Endometrial microvascular endothelial cells (primary cell): ENCODE measurements at regions not wholly inside any gene's neighbourhood (a gene's known extent, or its start where the extent isn't known, plus 50 kb on each side); places are given as distances from the start of the nearest gene placed in this dataset.

Experiments used
- in situ Hi-C: cut with HindIII; loops from 2 replicates; pipeline ENCODE4 v1.10.0; 2017; ENCODE audit warnings: low sequenced_read_pairs, low pct_unique_long_range_greater_than_20kb; ENCODE audit errors: inconsistent ontology term

DNA sequence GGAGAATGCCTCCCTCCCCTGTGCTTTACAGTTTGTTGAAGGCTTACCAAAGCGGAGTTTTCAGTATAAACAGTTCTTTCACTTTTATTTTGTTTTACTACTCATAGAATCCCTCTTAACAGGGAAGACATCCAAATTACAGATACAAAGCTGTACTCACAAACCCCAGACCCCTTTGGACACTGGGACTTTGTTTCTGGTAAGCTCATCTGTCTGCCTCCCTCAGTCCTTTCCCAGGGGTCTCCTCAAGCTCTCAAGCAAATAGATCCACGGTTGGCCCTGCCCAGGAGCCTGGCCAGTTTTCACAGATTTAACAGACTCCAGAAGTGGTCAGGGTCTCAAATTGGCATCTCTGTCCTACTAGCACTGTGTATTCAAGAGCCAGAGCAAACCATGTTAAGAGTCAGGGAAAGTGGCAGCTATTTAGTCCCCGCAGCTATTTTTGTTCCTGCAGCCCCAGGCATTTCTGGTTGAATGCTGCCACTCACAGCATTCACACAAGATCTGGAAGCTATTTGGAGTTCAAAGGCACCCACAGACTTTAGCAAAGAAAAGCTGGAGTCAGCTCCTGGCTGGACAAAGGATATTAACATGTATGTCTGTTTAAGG, 54.2 kb downstream of the TMEM100 start:
- in situ Hi-C loops: no loop called here

GRCh38 chr17:55666806-55667205, 55.9 kb downstream of the TMEM100 start:
- in situ Hi-C loops: no loop called here

DNA sequence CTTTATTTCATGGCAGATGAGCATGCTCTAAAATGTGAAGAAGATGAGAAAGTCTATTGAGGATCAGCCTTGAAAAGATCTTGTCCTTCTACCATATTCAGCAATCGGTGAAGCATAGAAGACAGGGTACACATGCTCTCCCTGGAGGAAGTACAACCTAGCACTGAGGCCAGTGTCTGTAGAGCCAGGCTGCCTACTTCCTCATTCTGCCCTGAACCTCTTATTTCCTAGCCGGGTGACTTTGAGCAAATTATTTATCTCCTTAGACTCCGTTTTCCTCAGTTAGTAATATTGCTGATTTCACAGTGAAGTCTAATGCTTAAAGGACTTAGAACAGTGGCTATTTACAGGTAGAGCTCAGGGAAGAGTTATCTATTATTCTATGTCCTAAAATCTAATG, 58.4 kb downstream of the TMEM100 start:
- in situ Hi-C loops: no loop called here

DNA sequence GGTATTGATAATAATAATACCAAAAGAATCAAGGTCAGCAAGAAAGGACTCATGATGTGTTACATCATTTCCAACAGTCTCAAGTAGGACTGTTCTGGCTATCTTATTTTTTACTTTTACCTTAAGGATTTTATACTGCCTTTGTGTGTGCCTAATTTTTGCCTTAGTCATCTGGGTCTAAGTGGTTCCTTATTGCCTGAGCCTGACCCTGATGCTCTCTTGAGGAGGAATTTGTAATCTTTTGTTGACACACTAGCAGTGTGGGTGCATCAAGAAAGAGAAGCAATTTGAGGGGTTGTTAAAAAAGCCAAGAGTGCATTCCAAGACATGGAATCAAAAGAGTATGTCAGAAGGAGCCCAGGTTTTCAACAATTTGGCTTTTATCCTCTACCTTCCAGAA, 59.3 kb downstream of the TMEM100 start:
- in situ Hi-C loops: no loop called here

DNA sequence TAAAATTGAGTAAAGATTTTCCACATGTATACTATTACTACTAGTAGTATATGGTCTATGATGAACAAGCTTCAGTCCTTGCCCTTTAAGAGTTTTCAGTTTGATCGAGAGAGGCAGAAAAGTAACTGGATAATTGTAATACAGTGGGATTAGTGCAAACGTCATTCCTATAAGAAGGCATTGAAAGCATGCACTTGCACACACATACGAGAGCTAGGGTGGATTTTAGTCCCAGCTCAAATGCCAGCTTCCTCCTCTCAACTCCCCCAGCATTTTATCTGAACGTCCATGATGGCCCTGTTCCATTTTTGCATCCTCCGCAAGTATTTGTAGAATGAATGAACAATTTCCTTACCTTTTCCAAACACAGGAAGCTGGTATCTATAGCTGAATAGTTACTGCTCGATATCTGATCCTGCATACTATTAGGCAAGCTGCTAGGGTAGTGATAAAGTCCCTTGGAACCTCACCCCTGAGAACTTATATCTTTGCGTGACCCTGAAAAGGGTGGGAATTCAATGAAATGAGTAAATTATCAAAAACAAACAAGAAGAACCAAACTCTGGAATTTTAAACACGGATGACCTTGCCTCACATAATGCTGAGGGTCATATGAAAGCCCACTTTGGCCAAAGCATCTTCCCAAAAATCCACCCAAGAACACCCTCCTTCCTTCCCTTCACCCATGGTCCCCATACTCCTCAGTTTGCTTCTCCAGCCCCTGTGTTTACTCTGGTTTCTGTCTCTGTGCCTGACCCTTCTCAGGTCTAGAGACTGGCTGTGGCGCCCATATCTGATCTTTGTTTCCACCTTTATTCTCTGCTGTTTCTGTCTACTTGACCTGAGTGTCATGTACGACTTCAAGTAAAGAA, 60.5 kb downstream of the TMEM100 start:
- in situ Hi-C loops: no loop called here

GRCh38 chr17:55661256-55661758, 61.4 kb downstream of the TMEM100 start:
- in situ Hi-C loops: no loop called here

- in situ Hi-C loops: no loop called here
Measured at GRCh38 chr17:55660178-55660886, 62.3 kb downstream of the TMEM100 start.

DNA sequence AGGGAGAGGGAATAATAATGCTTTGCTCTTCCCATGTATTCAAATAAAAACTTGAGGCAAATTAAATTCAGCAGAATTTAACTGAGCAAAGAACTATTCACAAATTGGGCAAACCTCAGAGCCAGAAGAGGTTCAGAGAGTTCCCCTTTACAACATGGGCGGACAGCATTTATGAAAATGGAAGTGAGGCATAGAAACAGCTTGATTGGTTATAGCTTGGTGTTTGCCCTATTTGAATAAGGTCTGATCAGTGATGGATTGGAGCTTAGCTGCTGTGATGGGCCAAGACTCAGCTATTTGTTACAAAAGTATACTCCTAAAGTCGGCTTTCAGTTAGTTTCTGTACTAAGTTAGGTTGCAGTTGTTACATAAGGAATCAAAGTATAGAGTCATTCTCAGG, 63.0 kb downstream of the TMEM100 start:
- in situ Hi-C loops: no loop called here

DNA sequence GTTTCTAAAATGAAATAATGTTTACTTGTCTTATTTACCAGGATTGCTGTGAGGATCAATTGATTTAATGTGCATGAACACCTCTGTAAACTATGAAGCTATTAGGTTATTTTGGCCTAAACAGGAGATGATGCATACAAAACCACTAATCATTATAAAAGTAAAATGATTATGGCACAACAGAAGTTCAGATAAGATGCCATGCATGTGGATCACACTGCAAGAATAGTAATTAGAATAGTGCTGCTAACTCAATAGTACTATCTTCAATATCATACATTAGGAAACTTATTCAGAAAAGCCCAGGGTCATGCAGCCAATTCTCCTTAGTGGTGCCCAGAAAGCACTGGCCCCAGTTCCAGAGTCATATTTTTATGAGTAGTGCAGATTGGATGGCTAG, 66.9 kb downstream of the TMEM100 start:
- in situ Hi-C loops: no loop called here

GRCh38 chr17:55654821-55655220, 67.8 kb downstream of the TMEM100 start:
- in situ Hi-C loops: no loop called here

DNA sequence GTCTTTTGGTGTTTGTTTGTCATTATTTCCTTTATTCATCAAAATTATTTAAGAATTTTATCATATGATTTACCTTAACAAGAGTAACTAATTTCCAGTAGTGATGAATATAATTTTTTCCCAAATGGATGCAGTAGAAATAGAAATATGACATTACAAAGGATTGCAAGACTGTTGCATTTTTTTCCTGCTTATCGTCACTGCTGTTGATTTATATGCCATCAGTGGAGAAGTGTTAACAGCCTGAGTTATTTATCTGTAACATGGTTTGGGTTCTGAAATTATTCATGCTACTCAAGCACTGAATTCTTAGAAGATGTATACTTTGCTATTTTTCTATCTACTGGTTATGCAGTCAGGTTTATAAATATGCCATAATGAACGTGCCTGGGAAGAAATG, 68.6 kb downstream of the TMEM100 start:
- in situ Hi-C loops: no loop called here

GRCh38 chr17:55652825-55653224, 69.8 kb downstream of the TMEM100 start:
- in situ Hi-C loops: no loop called here

DNA sequence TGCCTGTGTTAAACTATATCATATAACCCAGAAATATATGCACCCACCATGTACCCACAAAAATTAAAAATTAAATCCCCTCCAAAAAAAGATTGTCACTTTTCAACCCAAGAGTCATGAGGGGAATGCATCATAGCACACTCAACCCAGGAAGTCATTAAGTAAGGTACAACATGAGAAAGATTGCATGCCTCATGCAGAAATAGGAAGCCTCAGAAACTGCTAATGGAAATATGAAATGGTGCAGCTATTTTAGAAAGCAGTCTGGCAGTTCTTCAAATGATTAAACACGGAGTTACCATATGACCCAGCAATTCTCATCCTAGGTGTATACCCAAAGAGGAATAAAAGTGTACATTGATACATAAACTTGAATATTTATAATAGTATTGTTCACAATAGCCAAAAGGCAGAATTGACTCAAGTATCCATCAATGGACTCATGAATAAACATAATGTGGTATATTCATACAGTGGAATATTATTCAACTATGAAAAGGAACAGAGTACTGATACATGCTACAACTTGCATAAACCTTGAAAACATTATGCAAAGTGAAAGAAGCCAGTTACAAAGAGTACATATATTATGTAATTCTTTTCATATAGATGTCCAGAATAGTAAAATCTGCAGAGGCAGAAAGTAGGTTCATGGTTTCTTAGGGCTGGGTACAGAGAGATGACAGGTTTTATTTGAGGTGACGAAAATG, 70.4 kb downstream of the TMEM100 start:
- in situ Hi-C loops: no loop called here

GRCh38 chr17:55649957-55650597, 72.6 kb downstream of the TMEM100 start:
- in situ Hi-C loops: loop anchor here (5.0 kb wide), 1 partner anchor 72 kb away; the partner anchor contains the start of gene TMEM100

GRCh38 chr17:55648086-55648485, 74.6 kb downstream of the TMEM100 start:
- in situ Hi-C loops: loop anchor here (5.0 kb wide), 1 partner anchor 74 kb away; the partner anchor contains the start of gene TMEM100

DNA sequence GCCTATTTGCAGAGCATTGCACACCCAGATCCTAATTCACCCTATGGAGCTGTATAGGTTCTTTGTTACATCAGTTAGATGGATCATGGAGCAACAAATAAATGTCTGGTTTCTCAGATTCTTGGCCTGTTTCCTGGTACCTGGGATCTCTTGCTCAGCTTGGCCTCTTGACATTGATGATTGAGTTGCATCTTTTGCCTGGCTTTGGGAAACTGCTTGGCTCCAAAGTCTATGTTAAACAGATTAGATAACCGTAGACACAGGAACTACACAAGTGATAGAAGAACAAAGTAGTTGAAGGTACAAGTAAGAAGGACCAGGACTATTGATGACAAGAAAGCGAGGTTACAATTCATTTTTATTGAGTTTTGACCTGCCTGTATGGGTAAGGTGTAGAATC, 77.3 kb downstream of the TMEM100 start:
- in situ Hi-C loops: loop anchor here (5.0 kb wide), 1 partner anchor 77 kb away; the partner anchor contains the start of gene TMEM100

DNA sequence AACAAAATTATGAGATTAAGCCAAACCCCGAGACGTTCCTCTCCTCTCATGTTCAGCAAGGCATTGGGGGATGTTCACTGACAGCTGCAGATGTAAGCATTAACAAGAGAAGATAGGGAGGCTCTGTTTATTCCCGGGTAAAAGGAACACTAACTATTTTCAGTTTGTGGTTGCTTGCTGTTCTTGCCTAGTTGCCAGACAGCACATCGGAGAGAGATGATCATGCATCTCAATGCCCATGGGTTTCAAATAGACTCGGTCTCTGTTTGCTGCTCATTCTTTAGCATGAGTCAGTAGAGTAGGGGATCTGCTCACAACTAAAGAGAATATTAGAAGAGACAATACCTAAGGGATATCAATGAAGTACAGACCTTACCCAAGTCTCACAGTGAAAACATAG, 78.3 kb downstream of the TMEM100 start:
- in situ Hi-C loops: no loop called here

DNA sequence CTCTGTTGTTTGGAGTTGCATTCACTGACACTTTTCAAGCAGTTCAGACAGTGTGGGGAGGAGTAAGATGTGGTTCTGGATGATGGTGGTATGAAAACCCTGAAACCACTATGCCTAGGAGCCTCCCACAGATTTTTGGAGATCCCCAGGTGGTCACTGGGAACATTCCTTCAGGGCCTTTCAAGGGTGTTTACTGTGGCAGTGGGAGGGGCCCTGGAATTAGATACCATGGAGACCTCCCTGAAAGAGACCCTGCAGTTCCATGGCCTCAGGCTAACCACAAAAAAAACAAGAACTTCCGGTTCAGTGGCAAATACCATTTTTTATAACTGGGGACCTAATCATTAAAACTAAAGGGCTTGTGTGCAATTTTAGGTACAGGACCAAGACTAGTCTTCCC, 79.9 kb downstream of the TMEM100 start:
- in situ Hi-C loops: no loop called here
